Lower lobe of right lung (tissue), 2 donors: ENCODE measurements at regions not wholly inside any gene's neighbourhood (a gene's known extent, or its start where the extent isn't known, plus 50 kb on each side); places are given as distances from the start of the nearest gene placed in this dataset.

Source experiments
- ATAC-seq, 2 donors: fragments of 200-7000 bp; cut with Tn5 transposase; one replicate each; pipeline ENCODE4 v1.9.1; 2020 to 2022; ENCODE audit warnings: mild to moderate bottlenecking in 2 of 2, moderate library complexity in 2 of 2
- DNase-seq: peaks from one replicate; pipeline ENCODE4 v3.0.0-alpha.2; 2020
- H3K27ac ChIP-seq: fragments of 200-600 bp; one replicate; pipeline ENCODE4 v1.8.0; 2022
- H3K27me3 ChIP-seq: fragments of 200-600 bp; one replicate; pipeline ENCODE4 v1.8.0; 2022; ENCODE audit warnings: low read depth
- H3K36me3 ChIP-seq: fragments of 200-600 bp; one replicate; pipeline ENCODE4 v1.8.0; 2022; ENCODE audit warnings: mild to moderate bottlenecking
- H3K4me1 ChIP-seq: fragments of 200-600 bp; one replicate; pipeline ENCODE4 v1.8.0; 2022
- H3K4me3 ChIP-seq: fragments of 200-600 bp; one replicate; pipeline ENCODE4 v1.8.0; 2022; ENCODE audit warnings: mild to moderate bottlenecking
- H3K9me3 ChIP-seq: fragments of 200-600 bp; one replicate; pipeline ENCODE4 v1.8.0; 2022
- intact Hi-C: fragments of 100-400 bp; cut with DNase I; formaldehyde crosslinking; loops from one replicate; pipeline ENCODE4 v1.11.0; 2022
- TF ChIP-seq, protein P1 (sequence below): fragments of 200-600 bp; IDR thresholded peaks from one replicate; pipeline ENCODE4 v1.8.0; 2022; ENCODE audit warnings: antibody characterized with exemption, mild to moderate bottlenecking
- donor health status: DM: no; HTN: yes; CAD: no; lungs with severe emphysema.

DNA sequence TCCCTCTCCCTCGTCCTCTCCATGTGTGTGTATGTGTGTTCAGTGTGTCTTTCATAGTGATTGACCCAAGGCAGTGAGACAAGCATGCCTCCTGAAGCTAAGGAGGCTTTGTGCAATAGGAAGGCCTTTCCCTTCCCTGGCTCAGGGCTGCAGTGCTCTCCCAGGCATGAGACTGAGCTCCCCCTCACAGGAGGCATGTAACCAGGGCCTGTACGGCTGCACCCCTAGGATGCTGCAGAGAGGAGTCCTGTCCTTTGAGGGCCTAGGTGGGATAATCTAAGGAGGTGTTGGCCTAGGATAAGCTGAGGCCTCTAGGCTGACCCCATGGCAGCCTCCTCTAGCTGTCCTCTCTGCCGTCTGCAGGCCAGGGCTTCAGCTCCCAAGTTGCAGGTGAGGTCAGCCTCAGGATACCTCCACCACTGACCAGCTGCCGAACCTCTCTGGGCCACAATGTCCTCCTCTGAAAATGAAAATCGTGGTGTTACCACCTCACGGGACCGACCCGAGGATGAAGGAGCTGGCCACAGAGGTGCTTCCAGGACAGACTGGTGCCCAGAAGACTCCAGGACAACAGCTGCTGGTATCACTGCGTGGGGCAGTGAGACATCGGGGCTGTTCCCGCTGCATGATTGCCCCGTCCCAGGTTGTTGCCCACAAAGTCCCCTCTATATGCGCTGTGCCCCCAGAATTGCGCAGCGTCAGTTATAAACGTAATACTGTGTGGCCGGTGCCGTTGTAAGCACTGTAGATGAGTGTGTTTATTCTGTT is 129.6 kb downstream of the BARX1 start:
- no peak overlapping the region for H3K4me3 ChIP-seq
- H3K4me1 ChIP-seq: peaks cover 21% of the 10 kb centered on the region
- TF ChIP-seq, protein P1, sequence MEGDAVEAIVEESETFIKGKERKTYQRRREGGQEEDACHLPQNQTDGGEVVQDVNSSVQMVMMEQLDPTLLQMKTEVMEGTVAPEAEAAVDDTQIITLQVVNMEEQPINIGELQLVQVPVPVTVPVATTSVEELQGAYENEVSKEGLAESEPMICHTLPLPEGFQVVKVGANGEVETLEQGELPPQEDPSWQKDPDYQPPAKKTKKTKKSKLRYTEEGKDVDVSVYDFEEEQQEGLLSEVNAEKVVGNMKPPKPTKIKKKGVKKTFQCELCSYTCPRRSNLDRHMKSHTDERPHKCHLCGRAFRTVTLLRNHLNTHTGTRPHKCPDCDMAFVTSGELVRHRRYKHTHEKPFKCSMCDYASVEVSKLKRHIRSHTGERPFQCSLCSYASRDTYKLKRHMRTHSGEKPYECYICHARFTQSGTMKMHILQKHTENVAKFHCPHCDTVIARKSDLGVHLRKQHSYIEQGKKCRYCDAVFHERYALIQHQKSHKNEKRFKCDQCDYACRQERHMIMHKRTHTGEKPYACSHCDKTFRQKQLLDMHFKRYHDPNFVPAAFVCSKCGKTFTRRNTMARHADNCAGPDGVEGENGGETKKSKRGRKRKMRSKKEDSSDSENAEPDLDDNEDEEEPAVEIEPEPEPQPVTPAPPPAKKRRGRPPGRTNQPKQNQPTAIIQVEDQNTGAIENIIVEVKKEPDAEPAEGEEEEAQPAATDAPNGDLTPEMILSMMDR: no peak
- peaks cover 40% of the 10 kb centered on the region for H3K27me3 ChIP-seq
- H3K36me3 ChIP-seq: no peaks in the 10 kb centered on the region
- intact Hi-C loops: no loop called here
- H3K9me3 ChIP-seq: no peaks in the 10 kb centered on the region
- H3K27ac ChIP-seq: no peak overlapping the region
- DNase-seq (no peak), ATAC-seq (no peak)

DNA sequence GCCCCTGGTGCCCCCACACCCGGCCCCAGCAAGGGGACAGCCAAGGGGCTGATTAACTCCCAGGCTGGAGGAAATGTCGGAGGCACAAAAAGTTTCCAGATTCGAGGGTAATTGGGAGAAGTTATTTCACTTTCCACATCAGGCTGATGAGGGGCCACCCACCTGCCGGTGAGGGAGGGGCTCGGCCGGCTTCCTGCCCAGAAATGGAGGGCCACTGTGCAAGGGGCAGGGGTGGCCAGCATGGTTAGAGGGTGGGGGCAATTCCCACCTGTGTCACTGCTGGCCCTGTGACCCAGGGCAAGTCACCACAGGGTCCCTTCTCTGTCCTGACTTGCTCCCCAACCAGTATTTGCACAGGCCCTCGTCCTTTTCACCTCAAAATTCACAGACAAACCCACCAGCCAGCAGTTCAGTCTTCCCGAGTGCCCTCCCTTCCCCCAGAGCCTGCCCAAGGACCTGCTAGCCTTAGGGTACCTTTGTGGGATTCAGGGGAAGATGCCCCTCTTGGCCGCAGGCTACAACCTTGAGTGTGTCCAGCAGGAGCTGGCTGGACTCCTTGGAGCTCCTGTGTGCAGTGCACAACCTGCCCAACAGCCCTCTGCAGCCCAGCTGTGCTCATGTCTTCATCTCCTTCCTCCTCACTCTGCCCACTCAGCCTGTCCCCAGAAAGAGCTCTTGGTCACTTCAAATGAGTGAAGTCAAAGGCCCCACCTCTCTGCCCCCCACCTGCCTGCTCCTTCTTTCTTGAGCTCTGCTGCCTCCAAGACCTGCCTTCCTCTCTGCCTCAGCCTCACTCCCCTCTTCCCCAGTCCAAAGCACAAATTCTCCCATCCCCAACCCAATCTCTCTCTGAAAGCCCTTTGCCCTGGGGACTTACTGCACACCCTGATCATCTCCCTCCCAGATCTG is 130.5 kb downstream of the BARX1 start:
- ATAC-seq (no peak), DNase-seq (no peak)
- intact Hi-C loops: no loop called here
- Histone ChIP-seq H3K36me3 (no peaks in the 10 kb centered on the region), H3K4me1 (peaks cover 21% of the 10 kb centered on the region), H3K27me3 (peaks cover 42% of the 10 kb centered on the region), H3K4me3 (no peak overlapping the region), H3K27ac (no peak overlapping the region), H3K9me3 (no peaks in the 10 kb centered on the region)
- TF ChIP-seq, protein P1: no peak

DNA sequence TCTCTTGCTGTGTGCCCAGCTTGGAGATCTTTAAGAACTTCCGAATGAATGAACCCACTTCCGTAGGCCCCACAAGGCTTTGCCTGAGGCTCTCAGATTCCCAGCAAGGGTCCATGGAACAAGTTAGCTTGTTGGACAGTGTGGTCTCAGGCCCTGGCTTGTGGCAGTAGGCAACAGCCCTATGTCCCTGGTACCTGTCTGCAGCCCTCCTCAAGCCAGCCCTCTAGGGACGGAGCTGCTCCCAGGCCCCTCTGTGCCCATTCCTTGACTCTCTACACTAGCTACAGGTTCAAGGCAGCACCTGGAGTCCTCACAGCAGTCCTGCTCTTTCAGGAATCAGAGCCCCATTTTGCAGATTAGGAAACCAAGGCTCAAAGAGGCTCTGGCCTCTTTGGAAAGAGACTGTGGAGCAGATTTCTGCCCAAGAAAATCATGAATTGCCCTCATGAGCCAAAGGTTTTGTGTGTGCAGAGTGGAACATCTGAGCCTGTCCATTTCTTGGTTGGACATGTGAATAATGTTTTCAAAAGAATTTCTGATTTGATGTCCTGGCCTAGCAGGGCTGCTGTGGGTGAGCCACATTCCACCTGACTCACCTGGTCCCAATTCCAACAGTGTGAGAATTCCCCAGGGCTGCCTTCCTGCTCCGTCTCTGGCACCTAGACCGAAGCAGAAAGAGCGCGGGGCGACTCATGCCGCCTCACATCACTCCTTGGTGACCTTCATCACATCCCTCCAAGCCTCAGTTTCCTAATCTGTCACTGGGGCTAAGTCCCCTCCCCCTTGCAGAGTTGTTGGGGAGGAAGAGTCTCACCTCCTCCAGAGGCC is 131.7 kb downstream of the BARX1 start:
- ATAC-seq: no peak
- DNase-seq: no peak
- Histone ChIP-seq H3K27me3 (peaks cover 42% of the 10 kb centered on the region), H3K4me3 (no peak overlapping the region), H3K9me3 (no peaks in the 10 kb centered on the region), H3K27ac (no peak overlapping the region), H3K36me3 (no peaks in the 10 kb centered on the region), H3K4me1 (peaks cover 21% of the 10 kb centered on the region)
- intact Hi-C loops: no loop called here
- TF ChIP-seq, protein P1: no peak

DNA sequence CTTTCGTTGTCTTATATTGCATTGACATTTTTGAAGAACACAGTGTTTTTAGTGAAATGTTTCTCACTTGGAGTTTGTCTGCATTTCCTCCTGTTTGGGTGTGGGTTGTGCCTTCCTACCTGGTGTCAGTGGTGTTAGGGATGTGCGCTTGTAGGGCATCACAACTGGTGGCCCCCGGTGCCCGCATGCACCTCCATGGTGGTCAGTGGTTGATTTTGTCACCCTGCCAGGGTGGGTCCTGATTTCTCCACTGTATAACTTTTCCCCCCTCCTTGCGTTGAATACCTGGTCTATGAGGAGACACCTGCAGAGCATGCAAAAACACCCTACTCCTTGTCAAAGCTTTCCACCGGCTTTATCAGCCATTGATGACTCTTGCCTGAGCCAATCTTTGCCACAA is 132.9 kb downstream of the BARX1 start:
- ATAC-seq (no peak), DNase-seq (no peak)
- peaks cover 10% of the 10 kb centered on the region for H3K4me1 ChIP-seq
- intact Hi-C loops: no loop called here
- no peak overlapping the region for H3K27ac ChIP-seq
- TF ChIP-seq, protein P1: no peak
- no peak overlapping the region for H3K4me3 ChIP-seq
- H3K9me3 ChIP-seq: no peaks in the 10 kb centered on the region
- H3K36me3 ChIP-seq: no peaks in the 10 kb centered on the region
- peaks cover 31% of the 10 kb centered on the region for H3K27me3 ChIP-seq

DNA sequence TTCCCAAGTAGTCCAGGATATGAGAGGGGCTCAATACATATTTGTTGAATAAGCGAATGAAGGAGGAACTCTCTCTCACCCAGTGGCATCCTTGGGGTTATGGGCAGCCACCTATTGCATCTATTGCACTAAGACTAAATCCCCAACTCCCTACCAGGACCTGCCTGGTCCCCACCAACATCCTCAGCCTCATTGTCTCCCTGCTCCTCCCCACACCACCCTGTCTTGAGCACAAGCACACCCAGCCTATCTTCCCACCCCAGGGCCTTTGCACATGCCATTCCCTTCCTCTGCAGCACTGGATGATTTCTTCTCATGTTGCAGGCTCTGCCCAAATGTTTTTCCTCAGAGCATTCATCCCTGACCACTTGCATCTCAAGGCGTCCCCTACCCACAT is 133.8 kb downstream of the BARX1 start:
- H3K27me3 ChIP-seq: peaks cover 22% of the 10 kb centered on the region
- intact Hi-C loops: no loop called here

More for the DNA sequence above, 133.8 kb downstream of the BARX1 start:
- no peak for DNase-seq
- H3K4me1 ChIP-seq: peaks cover 1% of the 10 kb centered on the region
- no peak overlapping the region for H3K4me3 ChIP-seq
- TF ChIP-seq, protein P1: no peak
- no peak overlapping the region for H3K27ac ChIP-seq
- no peaks in the 10 kb centered on the region for H3K9me3 ChIP-seq
- ATAC-seq: no peak
- H3K36me3 ChIP-seq: no peaks in the 10 kb centered on the region
